ACC112 (cell line): ENCODE measurements at regions not wholly inside any gene's neighbourhood (a gene's known extent, or its start where the extent isn't known, plus 50 kb on each side); places are given as distances from the start of the nearest gene placed in this dataset.
"Not testable (repeated sequence)": the region's sequence is repeated elsewhere in the genome, so short reads cannot be mapped to it uniquely, and the experiment has no call there.

Experiments used
- H2AFZ ChIP-seq: fragments of 200-600 bp; sonication (generic); one replicate; pipeline ENCODE4 v1.6.0; 2017; ENCODE audit warnings: antibody characterized with exemption, low read length; ENCODE audit not compliant: unreplicated experiment
- H3K27ac ChIP-seq: fragments of 200-600 bp; sonication (generic); 2 replicates; pipeline ENCODE4 v1.5.1; 2014; ENCODE audit warnings: low read depth, mild to moderate bottlenecking, antibody characterized with exemption, low read length, moderate library complexity
- H3K27me3 ChIP-seq: fragments of 200-600 bp; sonication (generic); 2 replicates; pipeline ENCODE4 v1.6.1; 2014; ENCODE audit warnings: mild to moderate bottlenecking, antibody characterized with exemption, low read length, moderate library complexity, mixed read lengths; ENCODE audit not compliant: insufficient read depth
- H3K36me3 ChIP-seq: fragments of 200-600 bp; sonication (generic); 2 replicates; pipeline ENCODE4 v1.6.1; 2016; ENCODE audit warnings: mild to moderate bottlenecking, antibody characterized with exemption, low read length, moderate library complexity, mixed read lengths; ENCODE audit not compliant: insufficient read depth
- H3K4me1 ChIP-seq: fragments of 200-600 bp; sonication (generic); one replicate; pipeline ENCODE4 v1.6.1; 2016; ENCODE audit warnings: low read length, mixed read lengths; ENCODE audit not compliant: insufficient read depth, unreplicated experiment, control insufficient read depth
- H3K4me3 ChIP-seq: fragments of 200-600 bp; sonication (generic); 2 replicates; pipeline ENCODE4 v1.5.1; 2014; ENCODE audit warnings: mild to moderate bottlenecking, low read depth, low read length
- H3K79me2 ChIP-seq: fragments of 200-600 bp; sonication (generic); one replicate; pipeline ENCODE4 v1.6.0; 2016; ENCODE audit warnings: low read length; ENCODE audit not compliant: control insufficient read depth, unreplicated experiment, insufficient read depth

GRCh38 chr13:42422681-42423080 is 150.7 kb downstream of the AKAP11 start:
- no peaks in the 10 kb centered on the region for H3K79me2 ChIP-seq

GRCh38 chr13:42424182-42424581 is 149.8 kb upstream of the TNFSF11 start:
- Histone ChIP-seq H2AFZ (no peak overlapping the region), H3K79me2 (no peaks in the 10 kb centered on the region), H3K27ac (no peak overlapping the region), H3K4me1 (no peaks in the 10 kb centered on the region), H3K4me3 (no peak overlapping the region), H3K27me3 (peaks cover 37% of the 10 kb centered on the region), H3K36me3 (no peaks in the 10 kb centered on the region)

More at GRCh38 chr13:42422681-42423080, 150.7 kb downstream of the AKAP11 start:
- Histone ChIP-seq H3K4me1 (no peaks in the 10 kb centered on the region), H3K4me3 (no peak overlapping the region), H2AFZ (no peak overlapping the region), H3K27ac (no peak overlapping the region), H3K36me3 (no peaks in the 10 kb centered on the region), H3K27me3 (peaks cover 40% of the 10 kb centered on the region)

GRCh38 chr13:42445354-42445753 is 128.6 kb upstream of the TNFSF11 start:
- Histone ChIP-seq H3K27me3 (peaks cover 14% of the 10 kb centered on the region; the same call in 1 of the 2 replicates), H3K27ac (no peak overlapping the region), H3K36me3 (no peaks in the 10 kb centered on the region), H3K4me1 (no peaks in the 10 kb centered on the region), H3K79me2 (no peaks in the 10 kb centered on the region), H2AFZ (no peak overlapping the region), H3K4me3 (no peak overlapping the region)

GRCh38 chr13:42446597-42446996 is 127.4 kb upstream of the TNFSF11 start:
- H2AFZ ChIP-seq, H3K27ac ChIP-seq, H3K36me3 ChIP-seq, H3K4me3 ChIP-seq, H3K4me1 ChIP-seq, H3K79me2 ChIP-seq: not testable (repeated sequence)
- H3K27me3 ChIP-seq, result peaks cover 26% of the 10 kb centered on the region

GRCh38 chr13:42453091-42453645 is 120.8 kb upstream of the TNFSF11 start:
- no peak overlapping the region for H3K27ac ChIP-seq
- H3K4me1 ChIP-seq, result no peaks in the 10 kb centered on the region
- peaks cover 24% of the 10 kb centered on the region for H3K27me3 ChIP-seq
- no peaks in the 10 kb centered on the region for H3K36me3 ChIP-seq
- H3K79me2 ChIP-seq, result no peaks in the 10 kb centered on the region
- H2AFZ ChIP-seq, result no peak overlapping the region
- H3K4me3 ChIP-seq, result no peak overlapping the region

- H3K27ac ChIP-seq, result no peak overlapping the region
- H3K27me3 ChIP-seq, result peaks cover 19% of the 10 kb centered on the region
- H3K36me3 ChIP-seq, result no peaks in the 10 kb centered on the region
- no peaks in the 10 kb centered on the region for H3K4me1 ChIP-seq
- H2AFZ ChIP-seq, result no peak overlapping the region
- H3K79me2 ChIP-seq, result no peaks in the 10 kb centered on the region
- H3K4me3 ChIP-seq, result no peak overlapping the region
These were observed 119.2 kb upstream of the TNFSF11 start for GRCh38 chr13:42454749-42455148.

GRCh38 chr13:42458193-42458592 is 115.8 kb upstream of the TNFSF11 start:
- H3K27ac ChIP-seq, result no peak overlapping the region
- H3K4me3 ChIP-seq, result no peak overlapping the region
- no peaks in the 10 kb centered on the region for H3K36me3 ChIP-seq
- no peaks in the 10 kb centered on the region for H3K4me1 ChIP-seq
- no peak overlapping the region for H2AFZ ChIP-seq
- peaks cover 9% of the 10 kb centered on the region; the same call in 1 of the 2 replicates for H3K27me3 ChIP-seq
- no peaks in the 10 kb centered on the region for H3K79me2 ChIP-seq

GRCh38 chr13:42466123-42466522 is 107.8 kb upstream of the TNFSF11 start:
- H3K4me3 ChIP-seq, result no peak overlapping the region

GRCh38 chr13:42466609-42467008 is 107.3 kb upstream of the TNFSF11 start:
- H2AFZ ChIP-seq, result no peak overlapping the region
- no peaks in the 10 kb centered on the region for H3K36me3 ChIP-seq
- H3K27me3 ChIP-seq, result no peaks in the 10 kb centered on the region
- H3K4me1 ChIP-seq, result no peaks in the 10 kb centered on the region
- H3K4me3 ChIP-seq, result no peak overlapping the region
- no peaks in the 10 kb centered on the region for H3K79me2 ChIP-seq
- H3K27ac ChIP-seq, result no peak overlapping the region

More at GRCh38 chr13:42466123-42466522, 107.8 kb upstream of the TNFSF11 start:
- Histone ChIP-seq H2AFZ (no peak overlapping the region), H3K79me2 (no peaks in the 10 kb centered on the region), H3K27ac (no peak overlapping the region), H3K36me3 (no peaks in the 10 kb centered on the region), H3K27me3 (no peaks in the 10 kb centered on the region), H3K4me1 (no peaks in the 10 kb centered on the region)

GRCh38 chr13:42474954-42475353 is 99.0 kb upstream of the TNFSF11 start:
- H3K27me3 ChIP-seq, result no peaks in the 10 kb centered on the region
- H2AFZ ChIP-seq, result no peak overlapping the region
- peak overlapping the region; percentile 10; the same call in 1 of the 2 replicates for H3K27ac ChIP-seq
- no peaks in the 10 kb centered on the region for H3K36me3 ChIP-seq
- no peak overlapping the region for H3K4me3 ChIP-seq
- no peaks in the 10 kb centered on the region for H3K4me1 ChIP-seq
- H3K79me2 ChIP-seq, result no peaks in the 10 kb centered on the region

- Histone ChIP-seq H3K27ac (no peak overlapping the region), H3K4me3 (no peak overlapping the region), H3K4me1 (no peaks in the 10 kb centered on the region), H3K27me3 (no peaks in the 10 kb centered on the region), H2AFZ (no peak overlapping the region), H3K79me2 (no peaks in the 10 kb centered on the region), H3K36me3 (no peaks in the 10 kb centered on the region)
These were observed 96.3 kb upstream of the TNFSF11 start for GRCh38 chr13:42477596-42478190.
